GM23248 (cell line): ENCODE measurements at regions not wholly inside any gene's neighbourhood (a gene's known extent, or its start where the extent isn't known, plus 50 kb on each side); places are given as distances from the start of the nearest gene placed in this dataset.

Experiments
- DNase-seq: peaks from one replicate; pipeline ENCODE4 v3.0.0-alpha.2; 2015
- H2AFZ ChIP-seq: fragments of 200-600 bp; sonication (generic); 2 replicates; pipeline ENCODE4 v1.6.1; 2016; ENCODE audit warnings: antibody characterized with exemption
- H3F3A ChIP-seq: fragments of 200-600 bp; sonication (generic); 2 replicates; pipeline ENCODE4 v1.6.1; 2016; ENCODE audit warnings: mild to moderate bottlenecking, antibody characterized with exemption, mixed run types; ENCODE audit not compliant: insufficient read depth
- H3K27ac ChIP-seq: fragments of 200-600 bp; sonication (generic); 2 replicates; pipeline ENCODE4 v1.5.1; 2016; ENCODE audit warnings: mild to moderate bottlenecking
- H3K27me3 ChIP-seq: fragments of 200-600 bp; sonication (generic); replicated peaks from 2 replicates; pipeline ENCODE4 v1.6.1; 2016; ENCODE audit warnings: mild to moderate bottlenecking; ENCODE audit not compliant: insufficient read depth
- H3K36me3 ChIP-seq: fragments of 200-600 bp; sonication (generic); 2 replicates; pipeline ENCODE4 v1.6.1; 2016; ENCODE audit warnings: low read depth, mild to moderate bottlenecking
- H3K4me1 ChIP-seq: fragments of 200-600 bp; sonication (generic); 2 replicates; pipeline ENCODE4 v1.6.1; 2016; ENCODE audit warnings: mild to moderate bottlenecking; ENCODE audit not compliant: insufficient read depth
- H3K4me2 ChIP-seq: fragments of 200-600 bp; sonication (generic); one replicate; pipeline ENCODE4 v1.6.1; 2016; ENCODE audit warnings: mild to moderate bottlenecking; ENCODE audit not compliant: unreplicated experiment
- H3K4me3 ChIP-seq: fragments of 200-600 bp; sonication (generic); 2 replicates; pipeline ENCODE4 v1.5.1; 2016; ENCODE audit warnings: mild to moderate bottlenecking
- H3K79me2 ChIP-seq: fragments of 200-600 bp; sonication (generic); 2 replicates; pipeline ENCODE4 v1.6.1; 2016; ENCODE audit warnings: mild to moderate bottlenecking; ENCODE audit not compliant: insufficient read depth
- H3K9ac ChIP-seq: fragments of 200-600 bp; sonication (generic); 2 replicates; pipeline ENCODE4 v1.6.1; 2016; ENCODE audit warnings: mild to moderate bottlenecking
- H3K9me2 ChIP-seq: fragments of 200-600 bp; sonication (generic); 2 replicates; pipeline ENCODE4 v1.6.1; 2016; ENCODE audit warnings: mixed run types, mild to moderate bottlenecking, moderate library complexity; ENCODE audit not compliant: insufficient read depth
- H3K9me3 ChIP-seq: fragments of 200-600 bp; sonication (generic); one replicate; pipeline ENCODE4 v1.6.1; 2017; ENCODE audit warnings: low read depth
- H4K20me1 ChIP-seq: fragments of 200-600 bp; sonication (generic); 2 replicates; pipeline ENCODE4 v1.6.0; 2016; ENCODE audit not compliant: insufficient read depth
- EZH2 ChIP-seq: fragments of 200-600 bp; sonication (generic); IDR thresholded peaks from 2 replicates; pipeline ENCODE4 v1.6.1; 2018; ENCODE audit warnings: antibody characterized with exemption, mild to moderate bottlenecking; ENCODE audit not compliant: insufficient read depth, poor library complexity, severe bottlenecking
- EZH2phosphoT487 ChIP-seq: fragments of 200-600 bp; sonication (generic); IDR thresholded peaks from 2 replicates; pipeline ENCODE4 v1.6.1; 2018; ENCODE audit warnings: antibody characterized with exemption, moderate library complexity, mild to moderate bottlenecking, low read depth; ENCODE audit not compliant: insufficient read depth
- WGBS, 2 experiments: methylation state at CpG; one replicate each; pipeline ENCODE4 v1.1.6; 2015 to 2017; ENCODE audit warnings: low lambda C conversion rate in 2 of 2, low coverage in 1 of 2; ENCODE audit errors: missing lambda C conversion rate in 2 of 2; 5-methylcytosine and 5-hydroxymethylcytosine counted together
- in situ Hi-C: fragments of 300-500 bp; cut with MboI; formaldehyde crosslinking; loops from 2 replicates; pipeline ENCODE4 v1.15.0; 2020

GRCh38 chr13:111521691-111522229, 201.3 kb downstream of the TEX29 start:
- Histone ChIP-seq H3K4me2 (no peak overlapping the region), H3K36me3 (no peaks in the 10 kb centered on the region), H3K27ac (no peak overlapping the region), H4K20me1 (no peaks in the 10 kb centered on the region), H3F3A (no peaks in the 10 kb centered on the region), H3K4me3 (no peak overlapping the region), H3K79me2 (no peaks in the 10 kb centered on the region), H3K4me1 (no peaks in the 10 kb centered on the region), H3K9ac (no peak overlapping the region), H3K9me3 (no peaks in the 10 kb centered on the region), H3K27me3 (no peaks in the 10 kb centered on the region), H2AFZ (no peak overlapping the region), H3K9me2 (no peaks in the 10 kb centered on the region)
- WGBS, 2 experiments = 31% methylated on average over 12 of the region's 12 CpGs
- in situ Hi-C loops = no loop called here
- TF ChIP-seq EZH2 (no peak), EZH2phosphoT487 (no peak)
- no peak for DNase-seq

GRCh38 chr13:111525320-111526118, 205.1 kb downstream of the TEX29 start:
- 10 to 28% methylated on average over 3 of the region's 3 CpGs for WGBS, 2 experiments
- TF ChIP-seq EZH2phosphoT487 (no peak), EZH2 (no peak)
- Histone ChIP-seq H3K79me2 (no peaks in the 10 kb centered on the region), H2AFZ (no peak overlapping the region), H3K36me3 (no peaks in the 10 kb centered on the region), H3F3A (no peaks in the 10 kb centered on the region), H3K4me1 (no peaks in the 10 kb centered on the region), H3K9me3 (no peaks in the 10 kb centered on the region), H4K20me1 (no peaks in the 10 kb centered on the region), H3K27me3 (no peaks in the 10 kb centered on the region), H3K27ac (no peak overlapping the region), H3K9ac (no peak overlapping the region), H3K4me2 (no peak overlapping the region), H3K9me2 (no peaks in the 10 kb centered on the region), H3K4me3 (no peak overlapping the region)
- in situ Hi-C loops = no loop called here
- no peak for DNase-seq

GRCh38 chr13:111526922-111527321, 206.5 kb downstream of the TEX29 start:
- Histone ChIP-seq H3F3A (no peaks in the 10 kb centered on the region), H3K9me3 (no peaks in the 10 kb centered on the region), H3K79me2 (no peaks in the 10 kb centered on the region), H3K27me3 (no peaks in the 10 kb centered on the region), H3K27ac (no peak overlapping the region), H3K4me3 (no peak overlapping the region), H3K4me2 (no peak overlapping the region), H4K20me1 (no peaks in the 10 kb centered on the region), H3K4me1 (no peaks in the 10 kb centered on the region), H3K9ac (no peak overlapping the region), H3K9me2 (no peaks in the 10 kb centered on the region), H2AFZ (no peak overlapping the region), H3K36me3 (no peaks in the 10 kb centered on the region)
- TF ChIP-seq EZH2 (no peak), EZH2phosphoT487 (no peak)
- no peak for DNase-seq
- in situ Hi-C loops = no loop called here
- WGBS, 2 experiments = 8 to 10% methylated on average over 7 of the region's 7 CpGs

GRCh38 chr13:111527614-111528229, 207.3 kb downstream of the TEX29 start:
- Histone ChIP-seq H3K4me3 (no peak overlapping the region), H3K36me3 (no peaks in the 10 kb centered on the region), H3K79me2 (no peaks in the 10 kb centered on the region), H3K9ac (no peak overlapping the region), H3F3A (no peaks in the 10 kb centered on the region), H3K9me3 (no peaks in the 10 kb centered on the region), H4K20me1 (no peaks in the 10 kb centered on the region), H3K27ac (no peak overlapping the region), H3K4me1 (no peaks in the 10 kb centered on the region), H2AFZ (no peak overlapping the region), H3K27me3 (no peaks in the 10 kb centered on the region), H3K9me2 (no peaks in the 10 kb centered on the region), H3K4me2 (no peak overlapping the region)
- WGBS, 2 experiments = 53 to 54% methylated on average over 14 of the region's 14 CpGs
- no peak for DNase-seq
- in situ Hi-C loops = no loop called here
- TF ChIP-seq EZH2 (no peak), EZH2phosphoT487 (no peak)
